GM23248 (cell line): ENCODE measurements at regions not wholly inside any gene's neighbourhood (a gene's known extent, or its start where the extent isn't known, plus 50 kb on each side); places are given as distances from the start of the nearest gene placed in this dataset.

Experiments
- EZH2 ChIP-seq: fragments of 200-600 bp; sonication (generic); IDR thresholded peaks from 2 replicates; pipeline ENCODE4 v1.6.1; 2018; ENCODE audit warnings: antibody characterized with exemption, mild to moderate bottlenecking; ENCODE audit not compliant: insufficient read depth, poor library complexity, severe bottlenecking
- EZH2phosphoT487 ChIP-seq: fragments of 200-600 bp; sonication (generic); IDR thresholded peaks from 2 replicates; pipeline ENCODE4 v1.6.1; 2018; ENCODE audit warnings: antibody characterized with exemption, moderate library complexity, mild to moderate bottlenecking, low read depth; ENCODE audit not compliant: insufficient read depth

- TF ChIP-seq EZH2 (no peak), EZH2phosphoT487 (no peak)
These were observed 96.7 kb upstream of the FAM20A start for GRCh38 chr17:68697850-68698361.
